HCT116 (cell line): ENCODE measurements at regions not wholly inside any gene's neighbourhood (a gene's known extent, or its start where the extent isn't known, plus 50 kb on each side); places are given as distances from the start of the nearest gene placed in this dataset.

ENCODE experiments used
- ATAC-seq: fragments of 200-7000 bp; cut with Tn5 transposase; 2 replicates; pipeline ENCODE4 v1.9.1; 2020; ENCODE audit warnings: mild to moderate bottlenecking, moderate library complexity
- BruUV-seq: library from RNA; stranded (reverse); fragments of 400-500 nt; replicated peaks from 2 replicates; lab custom pipeline; 2021; lab: Mats Ljungman, UMichigan
- CTCF ChIA-PET: fragments of 300-600 bp; sonication (Branson Sonifier 250); formaldehyde crosslinking; loops from one replicate; lab custom pipeline; 2021; ENCODE audit warnings: antibody characterized with exemption; lab: Charles Lee
- POLR2A ChIA-PET: fragments of 300-600, 350-600 bp; sonication (Branson Sonifier 250); formaldehyde crosslinking; loops from one replicate; lab custom pipeline; 2021; ENCODE audit warnings: antibody characterized with exemption; lab: Charles Lee
- RAD21 ChIA-PET, 2 experiments: fragments of 300-600 bp; sonication (Branson Sonifier 250); formaldehyde crosslinking; loops; one replicate each; lab custom pipeline; 2023; ENCODE audit warnings: low total read pairs in 2 of 2; ENCODE audit not compliant: uncharacterized antibody in 2 of 2, unreplicated experiment in 2 of 2, low non-redundant PET in 1 of 2; lab: Charles Lee
- DNase-seq: peaks from one replicate; pipeline ENCODE4 v3.0.0-alpha.2; 2010; ENCODE audit warnings: low read depth, low spot score
- H2AFZ ChIP-seq: fragments of 200-600 bp; shearing (Covaris generic), sonication (generic); 2 replicates; pipeline ENCODE4 v1.6.1; 2017; ENCODE audit warnings: low read depth, mixed run types, mixed read lengths, antibody characterized with exemption, low read length; ENCODE audit not compliant: poor library complexity, severe bottlenecking
- H3K27ac ChIP-seq: 2 replicates; pipeline ENCODE4 v1.5.1; 2012; ENCODE audit warnings: low read depth, low read length
- H3K27me3 ChIP-seq: fragments of 200-600 bp; sonication (generic); 2 replicates; pipeline ENCODE4 v1.6.1; 2016; ENCODE audit warnings: mixed run types, low read length, mixed read lengths; ENCODE audit not compliant: insufficient read depth
- H3K36me3 ChIP-seq, 2 experiments: fragments of 200-500 bp in 1 of 2; fragments of 200-600 bp in 1 of 2; sonication (Bioruptor generic) in 1 of 2; sonication (generic) in 1 of 2; 2 replicates each; pipeline versions ENCODE4 v1.5.1 to v1.6.1; 2014 to 2016; ENCODE audit warnings: low read length in 2 of 2, inconsistent platforms in 1 of 2, mixed read lengths in 1 of 2, mixed run types in 1 of 2; ENCODE audit not compliant: insufficient read depth in 2 of 2, control insufficient read depth in 1 of 2
- H3K4me1 ChIP-seq, 2 experiments: fragments of 200-600 bp in 1 of 2; sonication (generic) in 1 of 2; 2 replicates each; pipeline versions ENCODE4 v1.5.1 to v1.6.1; 2012 to 2017; ENCODE audit warnings: low read length in 2 of 2, inconsistent platforms in 1 of 2, mild to moderate bottlenecking in 1 of 2, mixed read lengths in 1 of 2, mixed run types in 1 of 2, moderate library complexity in 1 of 2; ENCODE audit not compliant: insufficient read depth in 2 of 2, control insufficient read depth in 1 of 2
- H3K4me2 ChIP-seq: fragments of 200-600 bp; sonication (generic); 2 replicates; pipeline ENCODE4 v1.6.1; 2017; ENCODE audit warnings: mixed run types, low read length, mixed read lengths
- H3K4me3 ChIP-seq, 2 experiments: fragments of 200-600 bp in 1 of 2; sonication (generic) in 1 of 2; replicated peaks in 1 of 2; 2 replicates each; pipeline ENCODE4 v1.5.1; 2011 to 2016; ENCODE audit warnings: low read length in 2 of 2, control low read depth in 1 of 2, low read depth in 1 of 2, mild to moderate bottlenecking in 1 of 2, mixed read lengths in 1 of 2, mixed run types in 1 of 2
- H3K79me2 ChIP-seq: fragments of 200-600 bp; sonication (generic); 2 replicates; pipeline ENCODE4 v1.6.1; 2017; ENCODE audit warnings: mild to moderate bottlenecking, mixed run types, low read length, moderate library complexity, mixed read lengths; ENCODE audit not compliant: insufficient read depth
- H3K9ac ChIP-seq: fragments of 200-600 bp; sonication (generic); 2 replicates; pipeline ENCODE4 v1.6.1; 2016; ENCODE audit warnings: low read length, mixed read lengths
- H3K9me2 ChIP-seq: fragments of 200-600 bp; sonication (generic), shearing (Covaris generic); 2 replicates; pipeline ENCODE4 v1.6.1; 2017; ENCODE audit warnings: mixed run types, mild to moderate bottlenecking, moderate library complexity; ENCODE audit not compliant: insufficient read depth
- H3K9me3 ChIP-seq, 2 experiments: fragments of 200-500 bp in 1 of 2; fragments of 200-600 bp in 1 of 2; sonication (Bioruptor generic) in 1 of 2; sonication (generic) in 1 of 2; 2 replicates each; pipeline ENCODE4 v1.6.1; 2014 to 2017; ENCODE audit warnings: low read length in 2 of 2, mixed read lengths in 2 of 2, inconsistent platforms in 1 of 2, low read depth in 1 of 2, mild to moderate bottlenecking in 1 of 2, mixed run types in 1 of 2, moderate library complexity in 1 of 2; ENCODE audit not compliant: control insufficient read depth in 1 of 2, insufficient read depth in 1 of 2
- H4K20me1 ChIP-seq: fragments of 200-600 bp; sonication (generic), shearing (Covaris generic); 2 replicates; pipeline ENCODE4 v1.6.1; 2017; ENCODE audit warnings: mixed run types, mild to moderate bottlenecking, moderate library complexity; ENCODE audit not compliant: insufficient read depth
- CBX3 ChIP-seq: IDR thresholded peaks from 2 replicates; pipeline ENCODE4 v1.6.1; 2012; ENCODE audit warnings: low read depth
- CEBPB ChIP-seq: IDR thresholded peaks from 2 replicates; pipeline ENCODE4 v1.6.1; 2012; ENCODE audit warnings: low read depth
- EGR1 ChIP-seq: IDR thresholded peaks from 2 replicates; pipeline ENCODE4 v1.6.1; 2012; ENCODE audit warnings: low read depth
- ELF1 ChIP-seq: IDR thresholded peaks from 2 replicates; pipeline ENCODE4 v1.6.1; 2012; ENCODE audit warnings: low read depth, borderline replicate concordance
- EZH2 ChIP-seq: fragments of 200-600 bp; sonication (generic); IDR thresholded peaks from 2 replicates; pipeline ENCODE4 v1.6.1; 2017; ENCODE audit warnings: antibody characterized with exemption, mixed run types
- FOSL1 ChIP-seq: IDR thresholded peaks from 2 replicates; pipeline ENCODE4 v1.6.1; 2012; ENCODE audit warnings: low read depth
- MAX ChIP-seq: IDR thresholded peaks from 2 replicates; pipeline ENCODE4 v1.6.1; 2012
- POLR2A ChIP-seq: IDR thresholded peaks from 2 replicates; pipeline ENCODE4 v1.7.0; 2011; ENCODE audit warnings: borderline replicate concordance; ENCODE audit not compliant: insufficient read depth, insufficient read length; ENCODE audit errors: extremely low read depth
- POLR2AphosphoS5 ChIP-seq: IDR thresholded peaks from 2 replicates; pipeline ENCODE4 v1.6.1; 2011; ENCODE audit warnings: mild to moderate bottlenecking, low read depth, low read length, moderate library complexity
- RAD21 ChIP-seq: IDR thresholded peaks from 2 replicates; pipeline ENCODE4 v1.6.1; 2012; ENCODE audit warnings: low read depth, mild to moderate bottlenecking
- SIN3A ChIP-seq: IDR thresholded peaks from 2 replicates; pipeline ENCODE4 v1.6.1; 2012; ENCODE audit warnings: low read depth
- SP1 ChIP-seq: IDR thresholded peaks from 2 replicates; pipeline ENCODE4 v1.6.1; 2012; ENCODE audit warnings: low read depth
- SRF ChIP-seq: IDR thresholded peaks from 2 replicates; pipeline ENCODE4 v1.6.1; 2012; ENCODE audit warnings: low read depth
- TCF7L2 ChIP-seq: IDR thresholded peaks from 2 replicates; pipeline ENCODE4 v1.7.0; 2011; ENCODE audit warnings: borderline replicate concordance, inconsistent platforms; ENCODE audit not compliant: insufficient read depth, insufficient read length; ENCODE audit errors: extremely low read depth
- ZBTB33 ChIP-seq: IDR thresholded peaks from 2 replicates; pipeline ENCODE4 v1.6.1; 2011; ENCODE audit warnings: mild to moderate bottlenecking, low read length, moderate library complexity; ENCODE audit not compliant: insufficient replicate concordance; ENCODE audit errors: extremely low read depth
- intact Hi-C: fragments of 100-400 bp; cut with micrococcal nuclease; formaldehyde crosslinking; loops from 2 replicates; pipeline ENCODE4 v1.10.0; 2022
- TF ChIP-seq, protein P1 (sequence below): IDR thresholded peaks from 2 replicates; pipeline ENCODE4 v1.6.1; 2012
- TF ChIP-seq, protein P2 (sequence below): IDR thresholded peaks from 2 replicates; pipeline ENCODE4 v1.6.1; 2012; ENCODE audit warnings: low read depth

GRCh38 chr16:55116165-55116920 lies 185.7 kb downstream of the IRX5 start:
- Histone ChIP-seq H3K79me2 (no peaks in the 10 kb centered on the region), H3K9me3 (no peaks in the 10 kb centered on the region), H3K9ac (no peak overlapping the region), H3K27ac (no peak overlapping the region), H3K4me1 (no peaks in the 10 kb centered on the region), H4K20me1 (no peaks in the 10 kb centered on the region), H2AFZ (no peak overlapping the region), H3K9me2 (no peaks in the 10 kb centered on the region), H3K27me3 (0 out of 2 replicates have a peak, but pooled peaks cover 5% of the 10 kb centered on the region)
- intact Hi-C loops, result no loop called here
- ChIA-PET CTCF (no interaction called here), RAD21 (no interaction called here), POLR2A (no interaction called here)
- no TSS peak for BruUV-seq
- ATAC-seq, result no peak
- TF ChIP-seq FOSL1 (no peak), POLR2A (no peak), RAD21 (no peak), MAX (no peak), TCF7L2 (no peak), CBX3 (no peak), CEBPB (no peak), SIN3A (no peak), POLR2AphosphoS5 (no peak), EZH2 (no peak), EGR1 (no peak), SP1 (no peak), SRF (no peak), ZBTB33 (no peak), ELF1 (no peak)
- TF ChIP-seq, protein P1, sequence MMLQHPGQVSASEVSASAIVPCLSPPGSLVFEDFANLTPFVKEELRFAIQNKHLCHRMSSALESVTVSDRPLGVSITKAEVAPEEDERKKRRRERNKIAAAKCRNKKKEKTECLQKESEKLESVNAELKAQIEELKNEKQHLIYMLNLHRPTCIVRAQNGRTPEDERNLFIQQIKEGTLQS, result no peak
- TF ChIP-seq, protein P2, sequence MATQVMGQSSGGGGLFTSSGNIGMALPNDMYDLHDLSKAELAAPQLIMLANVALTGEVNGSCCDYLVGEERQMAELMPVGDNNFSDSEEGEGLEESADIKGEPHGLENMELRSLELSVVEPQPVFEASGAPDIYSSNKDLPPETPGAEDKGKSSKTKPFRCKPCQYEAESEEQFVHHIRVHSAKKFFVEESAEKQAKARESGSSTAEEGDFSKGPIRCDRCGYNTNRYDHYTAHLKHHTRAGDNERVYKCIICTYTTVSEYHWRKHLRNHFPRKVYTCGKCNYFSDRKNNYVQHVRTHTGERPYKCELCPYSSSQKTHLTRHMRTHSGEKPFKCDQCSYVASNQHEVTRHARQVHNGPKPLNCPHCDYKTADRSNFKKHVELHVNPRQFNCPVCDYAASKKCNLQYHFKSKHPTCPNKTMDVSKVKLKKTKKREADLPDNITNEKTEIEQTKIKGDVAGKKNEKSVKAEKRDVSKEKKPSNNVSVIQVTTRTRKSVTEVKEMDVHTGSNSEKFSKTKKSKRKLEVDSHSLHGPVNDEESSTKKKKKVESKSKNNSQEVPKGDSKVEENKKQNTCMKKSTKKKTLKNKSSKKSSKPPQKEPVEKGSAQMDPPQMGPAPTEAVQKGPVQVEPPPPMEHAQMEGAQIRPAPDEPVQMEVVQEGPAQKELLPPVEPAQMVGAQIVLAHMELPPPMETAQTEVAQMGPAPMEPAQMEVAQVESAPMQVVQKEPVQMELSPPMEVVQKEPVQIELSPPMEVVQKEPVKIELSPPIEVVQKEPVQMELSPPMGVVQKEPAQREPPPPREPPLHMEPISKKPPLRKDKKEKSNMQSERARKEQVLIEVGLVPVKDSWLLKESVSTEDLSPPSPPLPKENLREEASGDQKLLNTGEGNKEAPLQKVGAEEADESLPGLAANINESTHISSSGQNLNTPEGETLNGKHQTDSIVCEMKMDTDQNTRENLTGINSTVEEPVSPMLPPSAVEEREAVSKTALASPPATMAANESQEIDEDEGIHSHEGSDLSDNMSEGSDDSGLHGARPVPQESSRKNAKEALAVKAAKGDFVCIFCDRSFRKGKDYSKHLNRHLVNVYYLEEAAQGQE, result no peak
- TF ChIP-seq, all 23 proteins: peak for 0
- H3K4me3 ChIP-seq, result no peak overlapping the region
- H3K4me2 ChIP-seq, result no peak overlapping the region
- no peak for DNase-seq
- H3K36me3 ChIP-seq, result no peaks in the 10 kb centered on the region
